Activated T-cell treated with anti-CD3 and anti-CD28 coated beads, Interleukin-2, amount 50 U/mL, for 48 hours (primary cell): ENCODE measurements at regions not wholly inside any gene's neighbourhood (a gene's known extent, or its start where the extent isn't known, plus 50 kb on each side); places are given as distances from the start of the nearest gene placed in this dataset.

Source experiments
- DNase-seq, 2 experiments: peaks; one replicate each; pipeline ENCODE4 v3.0.0-alpha.2; 2020

GRCh38 chr2:136062066-136062837, 55.7 kb downstream of the CXCR4 start:
- no peak for DNase-seq

GRCh38 chr2:136060416-136060815, 57.5 kb downstream of the CXCR4 start:
- DNase-seq = no peak

GRCh38 chr2:136059036-136059472, 58.9 kb downstream of the CXCR4 start:
- DNase-seq = no peak

GRCh38 chr2:136058262-136058661, 59.7 kb downstream of the CXCR4 start:
- DNase-seq = no peak

GRCh38 chr2:136057802-136058140, 60.2 kb downstream of the CXCR4 start:
- no peak for DNase-seq

GRCh38 chr2:136057023-136057801, 60.7 kb downstream of the CXCR4 start:
- DNase-seq = peak; percentile 63 to 72

- DNase-seq = peak in 1 of 2 experiments; percentile 42
Measured at GRCh38 chr2:136055929-136056688, 61.8 kb downstream of the CXCR4 start.

- DNase-seq = no peak
Measured at GRCh38 chr2:136054856-136055255, 63.1 kb downstream of the CXCR4 start.

- DNase-seq = peak; percentile 36 to 41
Measured at GRCh38 chr2:136052369-136053362, 65.3 kb downstream of the CXCR4 start.

GRCh38 chr2:136051725-136052048, 66.3 kb upstream of the DARS1 start:
- no peak for DNase-seq

GRCh38 chr2:136051001-136051724, 65.7 kb upstream of the DARS1 start:
- peak; percentile 47 to 53 for DNase-seq

- DNase-seq = no peak
Measured at GRCh38 chr2:136049991-136050920, 64.8 kb upstream of the DARS1 start.

GRCh38 chr2:136049011-136049742, 63.8 kb upstream of the DARS1 start:
- peak; percentile 40 to 49 for DNase-seq

GRCh38 chr2:136045835-136046570, 60.6 kb upstream of the DARS1 start:
- no peak for DNase-seq

GRCh38 chr2:136045344-136045743, 59.9 kb upstream of the DARS1 start:
- DNase-seq = no peak
